ENCODE measurements at regions not wholly inside any gene's neighbourhood (a gene's known extent, or its start where the extent isn't known, plus 50 kb on each side); places are given as distances from the start of the nearest gene placed in this dataset.

DNA sequence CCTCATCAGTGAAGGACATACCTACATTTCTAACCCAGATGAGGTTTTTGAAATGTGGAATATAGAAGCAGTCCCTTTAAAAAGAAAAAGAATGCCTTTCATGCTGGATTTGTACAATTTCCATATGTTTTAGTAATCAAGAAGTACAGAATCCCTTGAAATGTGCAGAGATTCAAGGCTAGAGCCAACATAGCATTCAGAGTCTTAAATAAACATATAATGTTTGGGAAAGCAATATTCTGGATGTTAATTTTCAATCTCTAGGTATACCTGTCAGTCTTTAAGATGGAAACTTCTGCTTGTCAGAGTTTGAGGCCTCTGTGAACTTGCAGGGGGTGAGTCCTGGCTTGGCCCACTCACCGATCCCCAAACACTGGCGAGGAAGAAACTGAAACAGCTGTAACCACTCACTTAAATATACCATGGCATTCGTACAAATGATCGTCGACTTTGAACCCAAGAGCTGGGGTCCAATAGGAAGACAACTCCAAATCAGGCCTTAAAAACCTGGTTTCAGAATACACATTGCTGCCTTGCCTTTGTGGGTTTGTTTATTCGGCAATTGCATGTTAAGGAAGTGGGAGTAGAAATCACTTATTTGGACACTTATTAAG is 132.8 kb upstream of the NCK2 start:
- TF ChIP-seq, protein P1, sequence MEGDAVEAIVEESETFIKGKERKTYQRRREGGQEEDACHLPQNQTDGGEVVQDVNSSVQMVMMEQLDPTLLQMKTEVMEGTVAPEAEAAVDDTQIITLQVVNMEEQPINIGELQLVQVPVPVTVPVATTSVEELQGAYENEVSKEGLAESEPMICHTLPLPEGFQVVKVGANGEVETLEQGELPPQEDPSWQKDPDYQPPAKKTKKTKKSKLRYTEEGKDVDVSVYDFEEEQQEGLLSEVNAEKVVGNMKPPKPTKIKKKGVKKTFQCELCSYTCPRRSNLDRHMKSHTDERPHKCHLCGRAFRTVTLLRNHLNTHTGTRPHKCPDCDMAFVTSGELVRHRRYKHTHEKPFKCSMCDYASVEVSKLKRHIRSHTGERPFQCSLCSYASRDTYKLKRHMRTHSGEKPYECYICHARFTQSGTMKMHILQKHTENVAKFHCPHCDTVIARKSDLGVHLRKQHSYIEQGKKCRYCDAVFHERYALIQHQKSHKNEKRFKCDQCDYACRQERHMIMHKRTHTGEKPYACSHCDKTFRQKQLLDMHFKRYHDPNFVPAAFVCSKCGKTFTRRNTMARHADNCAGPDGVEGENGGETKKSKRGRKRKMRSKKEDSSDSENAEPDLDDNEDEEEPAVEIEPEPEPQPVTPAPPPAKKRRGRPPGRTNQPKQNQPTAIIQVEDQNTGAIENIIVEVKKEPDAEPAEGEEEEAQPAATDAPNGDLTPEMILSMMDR (IDR thresholded peaks at IDR 0.05): no peak
- no peak for TF ChIP-seq TEAD4 (IDR thresholded peaks at IDR 0.05; ENCODE audit: borderline replicate concordance, insufficient read depth)
- TF ChIP-seq, protein P2, sequence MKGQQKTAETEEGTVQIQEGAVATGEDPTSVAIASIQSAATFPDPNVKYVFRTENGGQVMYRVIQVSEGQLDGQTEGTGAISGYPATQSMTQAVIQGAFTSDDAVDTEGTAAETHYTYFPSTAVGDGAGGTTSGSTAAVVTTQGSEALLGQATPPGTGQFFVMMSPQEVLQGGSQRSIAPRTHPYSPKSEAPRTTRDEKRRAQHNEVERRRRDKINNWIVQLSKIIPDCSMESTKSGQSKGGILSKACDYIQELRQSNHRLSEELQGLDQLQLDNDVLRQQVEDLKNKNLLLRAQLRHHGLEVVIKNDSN (IDR thresholded peaks at IDR 0.05; ENCODE audit: borderline replicate concordance, low read depth): no peak
- TF ChIP-seq, protein P3, sequence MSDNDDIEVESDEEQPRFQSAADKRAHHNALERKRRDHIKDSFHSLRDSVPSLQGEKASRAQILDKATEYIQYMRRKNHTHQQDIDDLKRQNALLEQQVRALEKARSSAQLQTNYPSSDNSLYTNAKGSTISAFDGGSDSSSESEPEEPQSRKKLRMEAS (IDR thresholded peaks at IDR 0.05; ENCODE audit: low read depth): no peak
- TF ChIP-seq EP300 (IDR thresholded peaks at IDR 0.05; ENCODE audit: borderline replicate concordance in 1 of 2, low read depth in 1 of 2, low read length in 1 of 2): no peak
- no peak for TF ChIP-seq TAF1 (IDR thresholded peaks at IDR 0.05; ENCODE audit: borderline replicate concordance, low read depth, low read length)
- TF ChIP-seq EZH2phosphoT487 (IDR thresholded peaks at IDR 0.05; ENCODE audit: borderline replicate concordance, low read depth): no peak
- no peak for TF ChIP-seq POLR2AphosphoS5 (IDR thresholded peaks at IDR 0.05; ENCODE audit: low read depth, low read length)
- no peak for TF ChIP-seq JUND (IDR thresholded peaks at IDR 0.05)
- TF ChIP-seq, protein P4, sequence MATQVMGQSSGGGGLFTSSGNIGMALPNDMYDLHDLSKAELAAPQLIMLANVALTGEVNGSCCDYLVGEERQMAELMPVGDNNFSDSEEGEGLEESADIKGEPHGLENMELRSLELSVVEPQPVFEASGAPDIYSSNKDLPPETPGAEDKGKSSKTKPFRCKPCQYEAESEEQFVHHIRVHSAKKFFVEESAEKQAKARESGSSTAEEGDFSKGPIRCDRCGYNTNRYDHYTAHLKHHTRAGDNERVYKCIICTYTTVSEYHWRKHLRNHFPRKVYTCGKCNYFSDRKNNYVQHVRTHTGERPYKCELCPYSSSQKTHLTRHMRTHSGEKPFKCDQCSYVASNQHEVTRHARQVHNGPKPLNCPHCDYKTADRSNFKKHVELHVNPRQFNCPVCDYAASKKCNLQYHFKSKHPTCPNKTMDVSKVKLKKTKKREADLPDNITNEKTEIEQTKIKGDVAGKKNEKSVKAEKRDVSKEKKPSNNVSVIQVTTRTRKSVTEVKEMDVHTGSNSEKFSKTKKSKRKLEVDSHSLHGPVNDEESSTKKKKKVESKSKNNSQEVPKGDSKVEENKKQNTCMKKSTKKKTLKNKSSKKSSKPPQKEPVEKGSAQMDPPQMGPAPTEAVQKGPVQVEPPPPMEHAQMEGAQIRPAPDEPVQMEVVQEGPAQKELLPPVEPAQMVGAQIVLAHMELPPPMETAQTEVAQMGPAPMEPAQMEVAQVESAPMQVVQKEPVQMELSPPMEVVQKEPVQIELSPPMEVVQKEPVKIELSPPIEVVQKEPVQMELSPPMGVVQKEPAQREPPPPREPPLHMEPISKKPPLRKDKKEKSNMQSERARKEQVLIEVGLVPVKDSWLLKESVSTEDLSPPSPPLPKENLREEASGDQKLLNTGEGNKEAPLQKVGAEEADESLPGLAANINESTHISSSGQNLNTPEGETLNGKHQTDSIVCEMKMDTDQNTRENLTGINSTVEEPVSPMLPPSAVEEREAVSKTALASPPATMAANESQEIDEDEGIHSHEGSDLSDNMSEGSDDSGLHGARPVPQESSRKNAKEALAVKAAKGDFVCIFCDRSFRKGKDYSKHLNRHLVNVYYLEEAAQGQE (IDR thresholded peaks at IDR 0.05; ENCODE audit: low read depth, low read length): no peak
- TF ChIP-seq TCF12 (IDR thresholded peaks at IDR 0.05): no peak

All from SK-N-SH (cell line).